Ascending aorta (tissue), 2 donors: ENCODE measurements at regions not wholly inside any gene's neighbourhood (a gene's known extent, or its start where the extent isn't known, plus 50 kb on each side); places are given as distances from the start of the nearest gene placed in this dataset.

ENCODE experiments used
- DNase-seq, 2 donors: peaks; one replicate each; pipeline ENCODE4 v3.0.0-alpha.2; 2019; ENCODE audit warnings: low spot score in 2 of 2
- H3K27ac ChIP-seq, 2 donors: fragments of 200-600 bp; sonication (generic); one replicate each; pipeline ENCODE4 v1.5.1; 2016 to 2017; ENCODE audit warnings: mild to moderate bottlenecking in 1 of 2
- H3K27me3 ChIP-seq: fragments of 200-600 bp; sonication (generic); one replicate; pipeline ENCODE4 v1.5.1; 2017
- H3K36me3 ChIP-seq, 2 donors: fragments of 200-600 bp; sonication (generic); one replicate each; pipeline ENCODE4 v1.5.1; 2016
- H3K4me1 ChIP-seq, 2 donors: fragments of 200-600 bp; sonication (generic); one replicate each; pipeline ENCODE4 v1.5.1; 2016 to 2017; ENCODE audit warnings: mild to moderate bottlenecking in 1 of 2
- H3K4me3 ChIP-seq, 2 donors: fragments of 200-600 bp; sonication (generic); one replicate each; pipeline ENCODE4 v1.5.1; 2016 to 2017; ENCODE audit warnings: mild to moderate bottlenecking in 1 of 2
- H3K9me3 ChIP-seq, 2 donors: fragments of 200-600 bp; sonication (generic); one replicate each; pipeline ENCODE4 v1.5.1; 2016
- intact Hi-C: fragments of 100-400 bp; cut with DNase I; formaldehyde crosslinking; loops from one replicate; pipeline ENCODE4 v1.15.1; 2023
- TF ChIP-seq, protein P1 (sequence below), 3 experiments: fragments of 200-600 bp in 2 of 3; fragments of 450-650 bp in 1 of 3; sonication (generic) in 2 of 3; IDR thresholded peaks; one replicate each; pipeline ENCODE4 v1.5.1; 2016 to 2019; ENCODE audit warnings: antibody characterized with exemption in 3 of 3, mild to moderate bottlenecking in 1 of 3, moderate library complexity in 1 of 3

DNA sequence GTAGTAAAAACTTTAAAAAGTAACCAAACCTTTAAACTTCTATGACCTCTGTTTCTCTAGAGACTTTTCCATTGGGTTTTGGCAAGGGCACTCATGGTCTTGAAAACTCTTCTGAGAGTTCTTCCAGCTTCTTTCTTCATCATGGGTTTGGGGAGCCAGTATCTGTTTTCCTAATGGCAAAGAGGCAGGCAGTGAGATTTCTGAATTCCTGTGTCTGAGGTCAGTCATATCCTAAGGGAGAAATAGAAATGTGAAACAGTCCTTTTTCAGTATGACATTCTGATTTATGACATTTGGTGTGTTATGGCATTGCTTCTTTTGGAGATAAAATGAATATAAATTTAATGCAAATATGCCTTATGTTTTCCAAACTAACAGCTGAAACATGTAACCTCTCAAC lies 518.5 kb upstream of the MARCKS start:
- intact Hi-C loops, result no loop called here
- no peaks in the 10 kb centered on the region for H3K27me3 ChIP-seq
- no peak for DNase-seq
- TF ChIP-seq, protein P1, sequence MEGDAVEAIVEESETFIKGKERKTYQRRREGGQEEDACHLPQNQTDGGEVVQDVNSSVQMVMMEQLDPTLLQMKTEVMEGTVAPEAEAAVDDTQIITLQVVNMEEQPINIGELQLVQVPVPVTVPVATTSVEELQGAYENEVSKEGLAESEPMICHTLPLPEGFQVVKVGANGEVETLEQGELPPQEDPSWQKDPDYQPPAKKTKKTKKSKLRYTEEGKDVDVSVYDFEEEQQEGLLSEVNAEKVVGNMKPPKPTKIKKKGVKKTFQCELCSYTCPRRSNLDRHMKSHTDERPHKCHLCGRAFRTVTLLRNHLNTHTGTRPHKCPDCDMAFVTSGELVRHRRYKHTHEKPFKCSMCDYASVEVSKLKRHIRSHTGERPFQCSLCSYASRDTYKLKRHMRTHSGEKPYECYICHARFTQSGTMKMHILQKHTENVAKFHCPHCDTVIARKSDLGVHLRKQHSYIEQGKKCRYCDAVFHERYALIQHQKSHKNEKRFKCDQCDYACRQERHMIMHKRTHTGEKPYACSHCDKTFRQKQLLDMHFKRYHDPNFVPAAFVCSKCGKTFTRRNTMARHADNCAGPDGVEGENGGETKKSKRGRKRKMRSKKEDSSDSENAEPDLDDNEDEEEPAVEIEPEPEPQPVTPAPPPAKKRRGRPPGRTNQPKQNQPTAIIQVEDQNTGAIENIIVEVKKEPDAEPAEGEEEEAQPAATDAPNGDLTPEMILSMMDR (IDR thresholded peaks at IDR 0.05), result no peak
- no peak overlapping the region for H3K27ac ChIP-seq
- H3K36me3 ChIP-seq, result no peaks in the 10 kb centered on the region
- H3K4me1 ChIP-seq, result no peaks in the 10 kb centered on the region
- H3K9me3 ChIP-seq, result no peaks in the 10 kb centered on the region
- no peak overlapping the region for H3K4me3 ChIP-seq

DNA sequence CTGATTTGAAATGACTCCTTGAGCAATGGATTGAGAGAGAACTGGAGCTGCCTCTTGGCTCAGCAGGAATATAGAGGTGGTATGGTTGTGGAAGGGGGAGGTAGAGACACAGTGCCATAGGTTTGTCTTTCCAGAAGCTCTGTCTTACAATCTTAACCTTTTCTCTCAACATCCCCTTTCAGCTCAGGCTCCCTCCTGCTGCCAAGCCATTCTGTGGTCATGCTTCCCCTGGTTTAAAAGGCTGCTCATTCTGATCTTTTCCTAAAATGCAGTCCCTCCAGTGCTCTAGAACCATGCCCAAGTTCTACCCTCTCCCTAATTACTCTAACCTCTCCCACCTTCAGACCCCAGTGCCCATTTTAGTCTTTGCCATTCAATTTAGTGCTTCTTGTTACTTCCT lies 517.9 kb upstream of the MARCKS start:
- no peak overlapping the region for H3K4me3 ChIP-seq
- H3K4me1 ChIP-seq, result no peaks in the 10 kb centered on the region
- TF ChIP-seq, protein P1 (IDR thresholded peaks at IDR 0.05), result no peak
- H3K27me3 ChIP-seq, result no peaks in the 10 kb centered on the region
- intact Hi-C loops, result no loop called here
- H3K27ac ChIP-seq, result no peak overlapping the region
- DNase-seq, result no peak
- no peaks in the 10 kb centered on the region for H3K9me3 ChIP-seq
- H3K36me3 ChIP-seq, result no peaks in the 10 kb centered on the region

DNA sequence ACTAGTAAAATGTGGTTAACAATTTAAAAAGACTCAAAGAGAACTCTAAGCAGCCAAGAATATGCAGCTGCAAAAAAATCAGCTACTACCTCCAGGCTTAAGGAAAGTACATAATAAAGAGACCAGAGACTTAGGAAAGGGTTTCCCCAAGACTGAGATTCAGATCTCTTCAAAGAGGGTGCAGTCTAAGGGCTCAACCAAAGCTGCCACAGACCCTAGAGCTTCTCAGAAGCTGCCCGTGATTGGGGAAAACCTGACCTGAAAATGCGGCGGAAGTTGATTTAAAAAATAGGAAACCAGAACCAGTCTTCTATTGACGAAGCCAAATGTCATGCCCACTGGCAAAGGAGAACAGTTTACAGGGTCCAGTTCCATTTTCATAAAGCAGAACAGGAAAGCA lies 516.8 kb upstream of the MARCKS start:
- no peak overlapping the region for H3K4me3 ChIP-seq
- H3K27me3 ChIP-seq, result no peaks in the 10 kb centered on the region
- H3K4me1 ChIP-seq, result no peaks in the 10 kb centered on the region
- TF ChIP-seq, protein P1 (IDR thresholded peaks at IDR 0.05), result no peak
- intact Hi-C loops, result no loop called here
- no peaks in the 10 kb centered on the region for H3K36me3 ChIP-seq
- H3K9me3 ChIP-seq, result no peaks in the 10 kb centered on the region
- DNase-seq, result no peak
- no peak overlapping the region for H3K27ac ChIP-seq

DNA sequence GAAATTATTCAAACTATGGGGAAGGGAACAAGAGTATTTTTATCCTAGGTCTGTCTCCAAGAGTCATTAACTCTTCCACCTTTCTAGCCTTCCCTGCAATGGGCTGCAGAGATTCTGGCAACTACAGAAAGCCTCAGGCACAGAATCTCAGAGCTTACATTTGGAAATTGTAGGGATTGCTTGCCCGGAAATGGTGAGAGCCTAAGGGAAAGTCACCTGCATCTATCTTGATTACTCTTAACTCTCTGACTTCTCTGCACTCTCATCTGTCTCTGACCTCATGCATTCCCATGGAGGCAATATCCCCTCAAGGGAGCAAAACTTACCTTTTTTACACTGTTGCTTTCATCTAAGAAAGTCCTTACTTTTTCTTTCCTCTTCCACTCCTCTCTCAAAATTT lies 513.2 kb upstream of the MARCKS start:
- intact Hi-C loops, result no loop called here
- no peak overlapping the region for H3K27ac ChIP-seq
- H3K36me3 ChIP-seq, result no peaks in the 10 kb centered on the region
- DNase-seq, result no peak
- H3K4me3 ChIP-seq, result no peak overlapping the region
- TF ChIP-seq, protein P1 (IDR thresholded peaks at IDR 0.05), result no peak
- H3K4me1 ChIP-seq, result no peaks in the 10 kb centered on the region
- H3K27me3 ChIP-seq, result no peaks in the 10 kb centered on the region
- H3K9me3 ChIP-seq, result no peaks in the 10 kb centered on the region

DNA sequence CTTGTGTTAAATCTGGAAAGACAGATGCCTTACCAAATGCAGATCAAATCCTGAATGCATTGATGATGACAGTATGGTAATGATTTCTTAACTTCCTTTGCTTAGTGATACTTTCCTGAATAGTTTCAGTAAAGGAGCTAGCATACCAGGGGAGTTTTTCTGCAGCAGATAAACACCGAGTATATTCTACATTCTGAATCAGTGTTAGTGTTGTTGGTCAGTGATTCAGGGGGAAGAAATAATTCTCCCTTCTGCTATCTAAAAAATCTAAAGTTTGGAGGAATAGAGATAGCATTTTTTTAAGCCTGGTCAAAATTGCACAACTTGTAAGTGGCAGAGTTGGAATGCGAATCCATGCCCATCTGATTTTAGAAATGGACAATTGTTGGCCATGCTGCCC lies 512.2 kb upstream of the MARCKS start:
- Histone ChIP-seq H3K4me1 (no peaks in the 10 kb centered on the region), H3K9me3 (no peaks in the 10 kb centered on the region), H3K36me3 (no peaks in the 10 kb centered on the region), H3K4me3 (no peak overlapping the region), H3K27ac (no peak overlapping the region), H3K27me3 (no peaks in the 10 kb centered on the region)
- DNase-seq, result no peak
- intact Hi-C loops, result no loop called here
- TF ChIP-seq, protein P1 (IDR thresholded peaks at IDR 0.05), result no peak

DNA sequence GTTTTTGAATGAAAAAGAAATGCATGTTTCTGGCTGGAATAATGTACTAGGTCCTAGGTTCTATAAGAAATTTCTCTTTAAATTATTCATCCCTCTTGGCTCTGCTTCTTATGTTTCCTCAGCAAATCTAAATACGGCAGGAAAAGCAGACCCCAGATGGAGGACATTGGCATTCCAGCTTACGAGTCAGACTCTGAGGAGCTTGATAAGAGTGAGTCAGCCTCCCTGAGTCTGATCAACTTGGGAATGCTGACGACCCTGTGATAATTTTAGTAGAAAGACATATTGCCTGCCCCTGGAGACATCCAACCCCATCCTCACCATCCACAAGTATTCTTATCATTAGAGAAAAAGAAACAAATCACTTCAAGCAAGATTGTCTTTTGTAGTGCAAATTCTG lies 509.7 kb upstream of the MARCKS start:
- Histone ChIP-seq H3K27me3 (no peaks in the 10 kb centered on the region), H3K4me3 (no peak overlapping the region), H3K36me3 (no peaks in the 10 kb centered on the region), H3K9me3 (no peaks in the 10 kb centered on the region), H3K4me1 (no peaks in the 10 kb centered on the region), H3K27ac (no peak overlapping the region)
- no peak for DNase-seq
- intact Hi-C loops, result no loop called here
- TF ChIP-seq, protein P1 (IDR thresholded peaks at IDR 0.05), result no peak
